LNCAP (cell line): ENCODE measurements at regions not wholly inside any gene's neighbourhood (a gene's known extent, or its start where the extent isn't known, plus 50 kb on each side); places are given as distances from the start of the nearest gene placed in this dataset.

ENCODE experiments used
- CTCF ChIP-seq: fragments of 450-650 bp; IDR thresholded peaks from 2 replicates; pipeline ENCODE4 v1.5.1; 2017; ENCODE audit warnings: mild to moderate bottlenecking

DNA sequence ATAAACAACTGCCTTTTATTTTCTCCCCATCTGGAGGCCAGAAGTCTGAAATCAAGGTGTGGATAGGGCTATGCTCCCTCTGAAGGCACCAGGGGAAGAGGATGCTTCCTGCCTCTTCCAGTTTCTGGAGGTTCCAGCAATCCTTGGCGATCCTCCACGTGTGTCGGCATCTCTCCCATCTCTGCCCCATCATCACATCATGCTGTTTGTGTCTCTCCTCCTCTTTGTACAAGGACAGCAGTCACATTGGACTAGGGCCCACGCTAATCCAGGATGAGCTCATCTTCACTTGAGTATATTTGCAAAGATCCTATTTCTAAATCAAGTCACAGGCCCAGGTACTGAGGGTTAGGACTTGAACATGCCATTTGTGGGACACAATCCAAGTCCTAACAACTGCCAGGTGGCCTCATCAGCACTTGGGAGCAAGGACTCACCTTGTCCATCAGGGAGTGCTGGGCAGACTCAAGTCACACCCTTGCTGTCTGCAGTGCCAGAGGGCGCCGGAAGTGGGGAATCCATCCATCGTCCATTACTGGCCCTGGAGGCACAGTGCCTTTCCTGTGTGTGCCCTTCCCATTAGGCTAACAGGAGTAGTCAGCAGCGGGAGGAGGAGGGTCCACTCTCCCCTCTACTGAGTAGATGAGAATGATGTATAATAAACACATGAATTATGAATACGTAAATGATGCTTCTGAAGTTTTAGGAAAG is 185.4 kb upstream of the AJAP1 start:
- TF ChIP-seq CTCF = no peak

DNA sequence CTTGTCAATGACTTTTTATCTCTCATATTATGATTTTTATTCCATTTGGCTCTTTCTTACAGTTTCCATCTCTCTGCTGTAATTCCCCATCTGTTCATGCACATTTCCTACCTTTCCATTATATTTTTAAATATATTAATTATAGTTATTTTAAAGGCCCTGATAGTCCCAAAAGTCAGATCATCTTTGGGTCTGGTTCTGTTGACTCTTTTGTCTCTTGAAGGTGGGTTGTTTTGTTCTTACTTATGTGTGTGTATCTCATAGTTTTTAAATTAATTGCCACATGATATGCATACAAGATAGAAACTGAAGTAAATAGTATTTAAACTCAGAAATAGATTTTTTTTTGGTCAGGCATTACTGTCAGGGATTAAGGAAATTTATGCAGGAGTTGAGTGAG is 178.0 kb upstream of the AJAP1 start:
- no peak for TF ChIP-seq CTCF

GRCh38 chr1:4481451-4481850 is 173.0 kb upstream of the AJAP1 start:
- TF ChIP-seq CTCF = no peak

DNA sequence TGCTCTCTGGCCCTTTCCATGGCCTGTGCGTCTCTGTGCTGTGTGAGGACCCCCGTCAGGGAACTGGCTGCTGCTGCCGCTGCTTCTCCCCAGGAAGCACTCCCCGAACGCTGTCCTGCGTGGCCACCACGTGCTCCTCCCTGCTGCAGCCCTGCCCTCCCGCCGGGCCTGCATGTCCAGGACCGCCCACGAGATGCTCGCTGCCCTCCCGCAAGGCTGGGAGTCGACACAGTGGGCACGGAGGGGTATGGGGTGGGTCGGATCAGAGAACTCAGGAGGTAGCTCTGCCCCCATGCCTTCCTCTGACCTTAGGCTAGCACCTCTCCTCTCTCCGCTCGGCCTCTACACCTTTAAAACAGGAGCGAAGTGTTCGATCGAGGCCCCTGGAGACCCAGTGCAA is 171.9 kb upstream of the AJAP1 start:
- no peak for TF ChIP-seq CTCF

DNA sequence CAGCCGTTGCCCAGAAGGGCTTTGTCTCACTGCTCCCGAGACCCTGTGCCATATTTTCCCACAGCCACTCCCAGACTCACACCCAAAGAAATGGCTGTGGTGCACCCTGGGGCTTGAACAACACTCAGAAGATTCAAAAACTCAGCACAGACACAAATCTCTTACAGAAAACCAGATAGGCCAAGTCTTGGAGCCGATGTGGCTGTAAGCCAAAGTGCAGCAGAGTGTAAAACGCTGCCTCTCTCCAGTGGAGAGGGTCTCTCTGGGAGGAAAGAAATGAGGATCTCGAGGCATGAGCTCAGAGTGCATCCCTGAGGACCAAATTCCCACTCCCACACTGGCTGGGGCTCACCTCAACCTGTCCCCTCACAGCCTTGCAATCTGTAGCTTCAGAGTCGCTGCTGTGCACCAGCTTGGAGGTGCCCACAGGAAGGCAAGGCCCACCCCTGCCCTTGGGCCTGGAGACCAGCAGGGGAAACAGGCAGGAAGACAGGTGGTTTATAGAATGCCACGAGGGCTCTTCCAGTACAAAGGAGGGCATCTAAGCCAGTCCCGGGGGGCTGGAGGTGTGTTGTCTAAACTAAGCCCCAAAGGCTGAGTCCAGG is 171.3 kb upstream of the AJAP1 start:
- no peak for TF ChIP-seq CTCF

DNA sequence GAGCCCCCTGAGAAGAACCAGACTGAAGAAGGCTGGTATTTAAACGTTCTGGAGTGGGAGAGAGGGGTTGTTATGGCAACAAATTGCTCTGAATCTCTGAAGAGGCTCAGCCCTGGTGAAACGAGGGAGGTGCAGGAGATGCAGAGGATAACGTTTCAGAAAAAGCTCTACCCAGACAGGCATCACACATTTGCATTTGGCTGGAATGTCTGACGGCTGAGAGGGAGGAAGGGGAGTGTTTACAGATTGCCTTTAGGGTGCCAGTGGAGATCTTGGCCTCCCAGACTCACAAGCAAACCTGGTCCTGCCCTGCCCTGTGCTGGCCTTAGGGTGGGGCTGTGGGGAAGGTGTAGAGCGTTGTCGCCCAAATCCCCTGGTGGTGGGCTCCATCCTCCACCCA is 169.0 kb upstream of the AJAP1 start:
- TF ChIP-seq CTCF = no peak

DNA sequence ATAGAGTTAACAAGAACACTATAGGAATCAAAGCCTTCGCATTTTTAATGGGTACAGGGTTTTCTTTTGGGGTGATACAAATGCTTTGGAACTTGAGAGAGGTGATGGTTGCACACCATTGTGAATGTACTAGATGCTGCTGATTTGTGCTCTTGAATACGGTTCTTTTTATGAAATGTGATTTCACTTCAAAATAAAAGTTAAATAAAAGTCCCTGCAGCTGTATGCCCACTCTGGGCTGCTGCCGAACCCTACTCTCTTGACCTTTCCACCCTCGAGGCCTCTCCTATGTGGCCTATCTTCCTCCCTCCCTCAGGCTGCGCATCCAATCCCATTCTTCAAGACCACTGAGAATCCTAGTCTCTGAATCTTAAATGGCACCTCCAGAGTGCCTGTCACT is 168.5 kb upstream of the AJAP1 start:
- TF ChIP-seq CTCF = no peak
